Left lung (tissue), 4 donors: ENCODE measurements at regions not wholly inside any gene's neighbourhood (a gene's known extent, or its start where the extent isn't known, plus 50 kb on each side); places are given as distances from the start of the nearest gene placed in this dataset.
"Not testable (repeated sequence)": the region's sequence is repeated elsewhere in the genome, so short reads cannot be mapped to it uniquely, and the experiment has no call there.

Experiments
- ATAC-seq: fragments of 200-7000 bp; cut with Tn5 transposase; one replicate; pipeline ENCODE4 v1.9.1; 2020; ENCODE audit warnings: moderate library complexity
- DNase-seq, 4 donors: peaks; one replicate each; pipeline ENCODE4 v3.0.0-alpha.2; 2013 to 2020
- H3K27ac ChIP-seq, 2 donors: fragments of 200-600 bp; sonication (generic) in 1 of 2; one replicate each; pipeline versions ENCODE4 v1.5.0 to v1.8.0; 2020 to 2021
- H3K27me3 ChIP-seq, 2 donors: fragments of 200-600 bp; sonication (generic) in 1 of 2; one replicate each; pipeline versions ENCODE4 v1.5.0 to v1.8.0; 2020 to 2021
- H3K36me3 ChIP-seq, 2 donors: fragments of 200-600 bp; sonication (generic) in 1 of 2; one replicate each; pipeline versions ENCODE4 v1.5.0 to v1.8.0; 2020 to 2021
- H3K4me1 ChIP-seq, 2 donors: fragments of 200-600 bp; one replicate each; pipeline ENCODE4 v1.8.0; 2021
- H3K4me3 ChIP-seq, 2 donors: fragments of 200-600 bp; sonication (generic) in 1 of 2; one replicate each; pipeline versions ENCODE4 v1.5.0 to v1.8.0; 2020 to 2021; ENCODE audit warnings: mild to moderate bottlenecking in 1 of 2
- H3K9me3 ChIP-seq, 2 donors: fragments of 200-600 bp; sonication (generic) in 1 of 2; one replicate each; pipeline versions ENCODE4 v1.5.0 to v1.8.0; 2020 to 2021
- CTCF ChIP-seq, 2 donors: fragments of 200-600 bp; sonication (generic) in 1 of 2; IDR thresholded peaks; one replicate each; pipeline versions ENCODE4 v1.5.0 to v1.8.0; 2021; ENCODE audit warnings: antibody characterized with exemption in 2 of 2
- intact Hi-C, 2 donors: fragments of 100-400 bp; cut with DNase I; formaldehyde crosslinking; loops; one replicate each; pipeline versions ENCODE4 v1.11.2 to v1.14.2; 2022
- donor health status: DM: no; HTN: yes; CAD: no.
- donor health status: DM: no; HTN: no; CAD: no.

GRCh38 chr2:184444217-184444616, 154.1 kb upstream of the ZNF804A start:
- no peak for TF ChIP-seq CTCF (IDR thresholded peaks at IDR 0.05)
- Histone ChIP-seq H3K27me3 (no peaks in the 10 kb centered on the region), H3K9me3 (no peaks in the 10 kb centered on the region), H3K36me3 (no peaks in the 10 kb centered on the region), H3K27ac (no peak overlapping the region), H3K4me3 (no peak overlapping the region), H3K4me1 (no peaks in the 10 kb centered on the region)
- ATAC-seq (no peak), DNase-seq (no peak)
- intact Hi-C loops, result no loop called here

GRCh38 chr2:184444623-184445223, 153.6 kb upstream of the ZNF804A start:
- intact Hi-C loops, result no loop called here
- Histone ChIP-seq H3K4me3 (no peak overlapping the region), H3K27me3 (no peaks in the 10 kb centered on the region), H3K36me3 (no peaks in the 10 kb centered on the region), H3K9me3 (no peaks in the 10 kb centered on the region), H3K27ac (no peak overlapping the region), H3K4me1 (no peaks in the 10 kb centered on the region)
- no peak for TF ChIP-seq CTCF (IDR thresholded peaks at IDR 0.05)
- DNase-seq (no peak), ATAC-seq (no peak)

GRCh38 chr2:184449760-184450159, 148.6 kb upstream of the ZNF804A start:
- no peaks in the 10 kb centered on the region for H3K27me3 ChIP-seq
- no peaks in the 10 kb centered on the region for H3K4me1 ChIP-seq
- no peak for TF ChIP-seq CTCF (IDR thresholded peaks at IDR 0.05)
- no peaks in the 10 kb centered on the region for H3K9me3 ChIP-seq
- H3K36me3 ChIP-seq, result no peaks in the 10 kb centered on the region
- intact Hi-C loops, result no loop called here
- H3K4me3 ChIP-seq, result no peak overlapping the region
- no peak overlapping the region for H3K27ac ChIP-seq
- no peak for ATAC-seq
- no peak for DNase-seq

- no peaks in the 10 kb centered on the region for H3K27me3 ChIP-seq
- intact Hi-C loops, result no loop called here
- H3K27ac ChIP-seq, result no peak overlapping the region
- H3K36me3 ChIP-seq, result no peaks in the 10 kb centered on the region
- ATAC-seq (no peak), DNase-seq (no peak)
- TF ChIP-seq CTCF (IDR thresholded peaks at IDR 0.05), result no peak
- no peaks in the 10 kb centered on the region for H3K4me1 ChIP-seq
- no peak overlapping the region for H3K4me3 ChIP-seq
- H3K9me3 ChIP-seq, result no peaks in the 10 kb centered on the region
Measured at GRCh38 chr2:184452907-184453306, 145.4 kb upstream of the ZNF804A start.

GRCh38 chr2:184455624-184456023, 142.7 kb upstream of the ZNF804A start:
- no peak for ATAC-seq
- Histone ChIP-seq H3K9me3 (no peaks in the 10 kb centered on the region), H3K4me3 (no peak overlapping the region), H3K4me1 (no peaks in the 10 kb centered on the region), H3K27me3 (no peaks in the 10 kb centered on the region), H3K27ac (no peak overlapping the region), H3K36me3 (no peaks in the 10 kb centered on the region)
- DNase-seq, result no peak
- TF ChIP-seq CTCF (IDR thresholded peaks at IDR 0.05), result no peak
- intact Hi-C loops, result no loop called here

GRCh38 chr2:184456693-184457092, 141.6 kb upstream of the ZNF804A start:
- H3K4me3 ChIP-seq, intact Hi-C loops, H3K9me3 ChIP-seq, H3K4me1 ChIP-seq, ATAC-seq, DNase-seq, H3K27me3 ChIP-seq, H3K27ac ChIP-seq, H3K36me3 ChIP-seq: not testable (repeated sequence)
